ENCODE measurements at regions not wholly inside any gene's neighbourhood (a gene's known extent, or its start where the extent isn't known, plus 50 kb on each side); places are given as distances from the start of the nearest gene placed in this dataset.
"Not testable (repeated sequence)": the region's sequence is repeated elsewhere in the genome, so short reads cannot be mapped to it uniquely, and the experiment has no call there.

DNA sequence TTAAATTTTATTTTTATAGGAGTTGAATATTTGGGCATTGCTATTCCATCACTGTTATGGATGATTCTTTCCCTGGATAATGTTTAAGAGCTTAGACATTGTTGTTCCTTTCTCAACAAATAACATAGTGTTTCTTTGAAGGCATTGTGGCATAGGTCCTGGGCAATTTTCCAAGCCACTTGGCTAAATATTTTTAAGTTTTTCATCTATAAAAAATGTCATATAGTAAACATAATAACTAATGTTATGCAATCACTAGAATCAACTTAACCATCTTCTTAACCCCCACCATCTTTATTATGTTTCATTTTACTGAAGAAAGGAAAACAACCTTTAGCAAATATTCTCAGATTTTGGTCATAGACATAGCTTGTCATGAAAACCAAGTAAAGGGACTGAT is 600.6 kb upstream of the LMO3 start:
- DNase-seq: no peak

DNA sequence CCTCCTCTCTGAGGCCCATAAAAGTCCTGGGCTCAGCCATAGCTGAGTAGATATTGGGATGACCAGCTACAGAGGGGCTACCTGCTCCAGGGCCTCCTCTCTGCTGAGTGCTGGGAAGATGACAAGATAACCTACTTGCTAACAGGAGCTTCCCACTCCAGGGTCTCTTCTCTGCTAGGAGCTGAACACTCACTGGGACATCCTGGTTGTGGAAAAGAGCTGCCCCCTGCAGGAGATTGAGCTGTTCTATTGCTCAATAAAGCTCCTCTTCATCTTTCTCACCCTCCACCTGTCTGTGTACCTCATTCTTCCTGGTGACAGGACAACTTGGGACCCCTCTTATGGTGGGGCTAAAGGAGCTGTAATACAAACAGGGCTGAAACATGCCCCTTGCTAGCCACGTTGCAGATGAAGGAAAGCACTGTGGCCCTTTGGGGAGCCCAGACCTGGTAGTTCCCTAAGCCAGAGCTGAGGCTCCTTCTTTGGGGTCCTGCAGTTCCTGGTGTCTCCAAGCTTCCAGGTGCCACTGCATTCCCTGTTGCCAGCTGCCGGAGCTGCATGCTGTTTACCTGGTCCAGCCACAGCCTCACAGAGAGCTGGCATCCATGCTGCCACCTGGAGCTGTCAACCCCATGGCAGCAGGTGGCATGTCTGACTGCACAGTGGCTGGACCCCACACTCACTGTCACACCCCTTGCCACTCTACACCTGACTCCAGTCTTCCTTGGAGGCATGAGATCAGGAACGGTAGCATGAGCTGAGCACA is 598.5 kb upstream of the LMO3 start:
- no peak for DNase-seq

DNA sequence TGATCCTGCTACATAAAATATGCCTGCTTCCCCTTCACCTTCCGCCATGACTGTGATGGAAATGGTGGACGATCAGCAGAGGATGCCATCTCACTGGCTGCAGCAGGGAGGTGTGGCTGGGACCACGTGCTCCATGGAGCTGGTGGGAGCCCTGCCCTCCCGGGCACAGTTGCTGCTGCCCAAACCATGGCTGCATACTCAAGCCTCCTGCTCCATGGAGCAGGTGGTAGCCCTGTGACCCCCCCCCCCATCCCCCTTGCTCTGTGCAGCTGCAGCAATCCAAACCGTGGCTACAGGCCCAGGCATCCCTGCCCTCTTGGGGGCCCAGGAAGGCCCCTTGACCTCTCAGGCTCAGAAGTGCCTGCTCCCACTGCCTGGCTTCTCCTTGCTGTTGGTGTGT is 597.5 kb upstream of the LMO3 start:
- no peak for DNase-seq

DNA sequence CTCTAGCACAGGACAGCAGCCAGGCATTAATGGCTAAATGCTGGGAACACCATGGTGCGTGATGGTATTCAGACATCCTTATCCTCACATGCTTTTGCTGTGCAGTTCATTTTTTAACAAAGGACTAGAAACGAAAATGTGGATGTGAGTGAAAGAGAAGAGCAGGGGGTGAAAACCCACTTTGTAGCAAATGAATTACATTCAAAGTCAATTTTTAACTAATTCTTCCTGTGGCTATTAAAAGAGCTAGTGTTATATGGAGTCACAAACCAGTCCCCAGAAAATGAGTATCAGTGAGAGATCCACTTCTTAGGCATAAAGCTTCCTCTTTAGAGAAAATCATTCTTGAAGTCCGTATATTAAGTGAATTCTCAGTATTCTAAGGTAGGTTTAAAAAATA is 592.0 kb upstream of the LMO3 start:
- DNase-seq: no peak

DNA sequence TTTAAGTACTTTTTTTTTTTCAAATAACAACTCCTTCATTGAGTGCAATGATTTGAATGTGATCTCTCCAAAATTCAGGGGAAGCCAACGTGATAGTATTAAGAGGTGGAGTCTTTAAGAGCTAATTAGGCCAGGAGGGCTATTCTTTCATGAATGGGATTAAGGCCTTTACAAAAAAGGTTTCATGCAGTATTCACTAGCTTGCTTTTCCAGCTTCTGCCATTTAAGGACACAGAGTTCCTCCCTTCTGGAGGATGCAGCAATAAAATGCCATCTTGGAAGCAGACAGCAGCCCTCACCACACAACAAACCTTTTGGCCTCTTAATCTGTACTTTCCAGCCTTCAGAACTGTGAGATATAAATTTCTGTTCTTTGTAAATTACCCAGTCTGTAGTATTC is 586.8 kb upstream of the LMO3 start:
- no peak for DNase-seq

DNA sequence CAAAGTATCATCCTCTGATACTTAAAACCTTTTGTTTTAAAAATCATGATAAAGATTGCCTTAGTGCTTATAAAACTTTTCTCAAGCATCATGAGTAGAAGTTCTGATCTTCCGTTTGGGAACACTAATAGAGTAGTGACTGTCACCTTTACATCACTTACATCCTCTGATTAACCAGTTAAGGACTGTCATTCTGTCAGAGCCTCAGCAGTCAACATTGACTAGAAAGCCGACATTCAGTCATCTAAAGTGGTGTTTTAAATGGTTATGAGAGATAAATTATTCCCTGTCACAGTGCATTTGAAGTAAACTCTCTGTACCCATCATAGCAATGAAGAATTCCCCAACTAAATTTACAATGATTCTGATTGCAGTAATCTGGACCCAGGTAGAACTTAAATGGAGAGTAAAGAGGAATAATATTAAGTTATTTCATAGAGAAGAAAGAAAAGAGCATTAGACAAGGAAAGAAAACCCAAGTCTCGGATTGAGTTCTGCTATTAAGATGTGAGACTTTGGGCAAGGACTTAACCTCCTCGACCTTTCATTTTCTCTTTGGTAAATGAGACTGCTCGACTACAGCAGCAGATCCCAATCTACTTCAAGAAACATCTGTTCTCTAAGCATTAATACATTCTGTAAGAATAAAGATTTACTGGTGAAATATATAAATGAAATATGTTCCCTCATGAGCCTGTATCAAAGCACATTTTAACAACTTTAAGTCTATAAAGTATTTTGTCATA is 563.9 kb upstream of the LMO3 start:
- DNase-seq: no peak

DNA sequence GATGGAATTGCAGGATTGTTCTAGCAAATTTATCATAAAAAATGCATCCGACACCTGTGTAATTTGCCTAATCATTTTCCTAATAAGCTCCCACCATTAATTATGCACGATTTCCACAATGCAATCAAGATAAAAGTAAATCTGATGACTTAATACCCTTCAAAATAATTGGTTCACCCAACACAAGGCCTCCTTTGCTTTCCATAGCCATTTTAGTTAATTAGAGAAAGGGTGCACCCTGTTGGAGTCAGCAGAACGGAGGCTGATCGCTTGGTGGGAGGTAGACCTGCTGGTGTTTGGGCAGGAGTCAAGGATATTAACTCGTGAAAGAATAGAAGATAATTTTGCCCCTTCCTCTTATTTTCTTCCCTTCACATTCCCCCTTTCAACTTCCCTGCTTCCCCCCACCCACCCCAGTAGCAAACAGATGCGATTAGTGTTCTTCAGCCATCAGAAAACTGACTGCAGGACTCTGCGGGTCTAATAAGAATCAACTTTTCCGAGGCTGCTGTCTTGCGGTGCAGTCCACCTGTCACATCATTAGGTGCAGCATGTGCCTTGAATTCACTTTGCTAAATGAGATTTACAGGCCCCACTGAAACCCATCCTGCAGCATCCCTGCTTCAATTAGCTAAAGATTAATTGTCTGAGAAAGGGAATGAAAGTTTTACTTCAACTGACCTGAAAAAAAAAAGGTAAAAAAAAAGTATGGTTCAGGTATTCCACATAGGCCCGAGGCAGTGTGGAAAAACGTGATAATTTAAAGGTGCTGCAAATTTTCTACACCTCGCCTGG is 553.7 kb upstream of the LMO3 start:
- DNase-seq: no peak

DNA sequence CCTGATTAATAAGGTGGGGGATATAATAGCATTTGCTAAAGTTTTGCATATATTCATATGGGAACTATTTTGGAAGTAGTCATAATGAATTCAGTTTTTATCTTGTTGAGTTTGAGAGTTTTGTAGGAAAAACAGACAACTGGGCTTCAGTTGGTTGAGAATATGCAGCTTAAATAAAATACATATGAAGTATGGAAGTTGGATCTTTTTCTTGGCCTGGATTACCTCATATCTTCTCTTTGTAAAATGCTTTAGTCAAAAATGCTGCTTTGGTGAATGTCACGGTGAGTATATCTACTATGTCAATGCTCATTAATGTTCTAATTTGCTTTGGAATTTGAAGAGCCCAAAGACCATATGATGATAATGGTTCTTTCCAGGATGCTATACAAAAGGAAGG is 552.2 kb upstream of the LMO3 start:
- no peak for DNase-seq

DNA sequence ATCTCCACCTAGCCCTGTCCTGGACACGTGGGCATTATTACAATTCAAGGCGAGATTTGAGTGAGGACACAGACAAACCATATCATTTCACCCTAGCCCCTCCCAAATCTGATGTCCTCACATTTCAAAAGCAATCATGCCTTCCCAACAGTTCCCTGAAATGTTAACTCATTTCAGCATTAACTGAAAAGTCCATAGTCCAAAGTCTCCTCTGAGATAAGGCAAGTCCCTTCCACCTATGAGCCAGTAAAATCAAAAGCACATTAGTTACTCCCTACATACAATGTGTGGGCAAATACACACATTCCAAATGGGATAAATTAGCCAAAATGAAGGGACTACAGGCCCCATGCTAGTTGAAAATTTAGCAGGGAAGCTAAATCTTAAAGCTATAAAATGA is 546.0 kb upstream of the LMO3 start:
- DNase-seq: no peak

DNA sequence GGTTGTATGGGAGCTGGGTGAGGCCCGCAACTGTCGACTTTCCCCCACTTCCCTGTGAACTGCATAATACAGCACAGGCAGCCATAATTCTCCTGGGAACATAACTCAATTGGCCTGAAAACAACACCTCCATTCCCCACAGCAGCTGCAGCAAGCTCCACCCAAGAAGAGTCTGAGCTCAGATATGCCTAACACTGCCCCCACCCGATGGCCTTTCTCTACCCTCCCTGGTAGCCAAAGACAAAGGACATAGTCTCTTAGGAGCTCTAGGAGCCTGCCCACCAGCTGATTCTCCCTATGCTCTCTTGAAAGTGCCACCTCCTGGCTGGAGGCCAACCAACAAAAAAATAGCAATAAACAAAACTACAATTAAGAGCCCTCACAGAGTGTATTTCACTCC is 542.7 kb upstream of the LMO3 start:
- no peak for DNase-seq

DNA sequence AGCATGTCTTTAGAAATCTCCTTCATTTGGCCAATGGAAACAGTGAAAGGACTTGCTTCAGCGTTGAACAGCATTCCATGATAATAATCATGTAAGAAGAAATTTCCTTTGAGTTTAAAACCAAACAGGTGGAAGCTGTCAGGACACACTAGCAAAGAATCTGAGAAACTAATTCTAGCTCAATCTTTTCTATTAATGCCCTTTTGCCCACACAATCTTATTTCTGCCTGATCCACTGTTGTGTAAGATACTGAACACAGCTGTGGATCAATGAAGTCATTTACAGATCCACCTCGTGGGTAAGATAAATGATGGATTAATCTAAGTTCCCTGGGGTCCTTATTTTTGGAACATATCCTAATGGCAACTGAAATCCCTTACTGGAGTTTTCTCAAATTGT is 536.9 kb upstream of the LMO3 start:
- DNase-seq: no peak

DNA sequence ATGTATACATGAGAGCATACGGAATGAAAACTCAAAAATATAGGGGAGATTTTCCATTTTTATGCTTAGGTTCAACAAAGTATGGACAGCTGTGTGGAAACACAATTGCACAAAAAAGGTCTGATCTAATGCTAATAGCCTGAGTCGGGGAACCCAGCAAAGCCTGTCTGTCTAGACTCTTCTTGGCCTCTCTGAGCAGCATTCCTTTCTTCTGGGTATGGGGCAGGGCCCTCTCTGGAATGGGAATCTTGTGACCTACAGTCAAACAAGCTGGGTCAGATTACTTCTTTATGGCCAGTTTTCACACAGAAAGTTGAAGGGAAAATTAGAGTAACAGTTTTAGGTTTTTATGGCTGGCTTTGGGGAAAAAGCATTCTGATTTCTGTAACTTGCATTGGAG is 534.0 kb upstream of the LMO3 start:
- no peak for DNase-seq

DNA sequence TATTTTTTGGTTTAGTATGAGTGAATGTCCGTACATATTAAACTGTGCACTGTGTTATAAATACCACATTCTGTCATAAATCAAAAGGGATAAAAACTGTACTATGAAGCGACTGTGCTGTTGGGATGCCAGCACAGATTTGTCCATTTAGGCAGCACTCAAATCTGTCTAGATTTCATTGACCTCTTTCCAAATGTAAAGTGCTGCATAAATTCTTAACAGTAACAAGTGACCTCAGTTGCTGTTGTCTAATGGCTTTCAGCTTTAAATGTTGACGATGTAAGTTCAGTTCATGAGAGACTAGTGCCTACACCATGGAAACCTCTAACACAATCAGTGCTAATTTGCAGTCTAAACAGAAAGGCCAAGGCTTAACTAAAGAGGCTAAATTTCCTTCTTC is 531.4 kb upstream of the LMO3 start:
- DNase-seq: no peak

DNA sequence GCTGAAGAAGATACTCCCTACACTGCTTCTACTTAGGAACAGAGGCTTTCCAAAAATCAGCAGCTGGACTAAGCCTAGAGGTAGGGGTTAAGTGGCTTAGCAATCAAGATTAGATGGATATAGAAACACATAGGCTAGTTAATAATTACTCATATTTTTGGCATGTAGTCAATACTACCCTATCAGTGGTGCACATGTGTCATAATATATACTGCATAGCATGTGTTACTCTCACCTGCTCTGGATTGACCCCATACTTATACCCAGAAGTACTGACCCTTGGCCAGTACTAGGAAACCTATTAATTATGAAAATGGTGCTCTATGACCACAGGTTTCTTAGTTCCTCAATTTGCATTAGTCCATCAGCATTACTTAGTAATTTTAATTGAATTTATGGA is 528.4 kb upstream of the LMO3 start:
- no peak for DNase-seq

DNA sequence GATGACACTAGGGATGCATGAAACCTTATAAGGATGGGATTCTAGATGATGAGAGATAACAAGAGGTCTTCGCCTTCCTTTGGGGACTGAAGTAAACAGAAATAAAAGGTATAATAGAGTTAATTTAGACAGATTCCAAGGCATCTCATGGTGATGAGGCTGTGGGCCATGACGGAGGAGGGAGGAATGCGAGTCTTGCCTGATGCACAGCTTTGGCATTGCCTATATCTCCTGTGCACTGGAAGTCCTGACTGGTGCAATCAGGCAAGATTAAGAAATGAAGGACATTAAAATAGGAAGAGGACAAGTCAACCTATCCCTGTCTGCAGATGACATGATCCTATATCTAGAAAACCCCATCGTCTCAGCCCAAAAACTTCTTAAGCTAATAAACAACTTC is 526.4 kb upstream of the LMO3 start:
- no peak for DNase-seq

DNA sequence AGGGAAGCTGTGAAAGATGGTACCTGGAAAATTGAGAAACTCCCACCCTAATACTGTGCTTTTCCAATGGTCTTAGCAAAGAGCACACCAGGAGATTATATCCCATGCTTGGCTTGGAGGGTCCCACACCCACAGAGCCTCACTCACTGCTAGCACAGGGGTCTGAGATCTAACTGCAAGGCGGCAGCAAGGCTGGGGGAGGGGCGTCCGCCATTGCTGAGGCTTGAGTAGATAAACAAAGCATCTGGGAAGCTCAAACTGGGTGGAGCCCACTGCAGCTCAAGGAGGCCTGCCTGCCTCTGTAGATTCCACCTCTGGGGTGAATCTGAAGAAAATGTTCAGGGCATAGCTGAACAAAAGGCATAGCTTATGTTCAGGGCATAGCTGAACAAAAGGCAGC is 510.6 kb upstream of the LMO3 start:
- DNase-seq: not testable (repeated sequence)

DNA sequence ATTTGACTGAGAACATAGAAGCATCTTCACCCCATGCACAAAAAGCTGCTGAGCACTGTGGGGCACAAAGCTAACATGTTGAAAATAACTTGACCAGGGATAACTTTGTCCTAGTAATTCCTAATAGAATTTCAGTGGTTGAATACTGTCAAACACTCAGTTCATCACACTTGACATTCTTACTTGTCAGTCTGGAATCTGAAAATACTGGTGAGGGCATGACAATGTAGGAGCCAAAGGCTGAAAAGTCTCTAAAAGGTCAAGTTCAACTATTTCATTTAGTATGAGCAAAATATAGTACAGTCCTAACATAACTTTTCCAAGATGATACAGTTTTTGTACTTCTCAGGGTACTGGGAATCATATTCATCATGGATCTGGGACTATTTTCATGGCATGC is 504.4 kb upstream of the LMO3 start:
- no peak for DNase-seq

DNA sequence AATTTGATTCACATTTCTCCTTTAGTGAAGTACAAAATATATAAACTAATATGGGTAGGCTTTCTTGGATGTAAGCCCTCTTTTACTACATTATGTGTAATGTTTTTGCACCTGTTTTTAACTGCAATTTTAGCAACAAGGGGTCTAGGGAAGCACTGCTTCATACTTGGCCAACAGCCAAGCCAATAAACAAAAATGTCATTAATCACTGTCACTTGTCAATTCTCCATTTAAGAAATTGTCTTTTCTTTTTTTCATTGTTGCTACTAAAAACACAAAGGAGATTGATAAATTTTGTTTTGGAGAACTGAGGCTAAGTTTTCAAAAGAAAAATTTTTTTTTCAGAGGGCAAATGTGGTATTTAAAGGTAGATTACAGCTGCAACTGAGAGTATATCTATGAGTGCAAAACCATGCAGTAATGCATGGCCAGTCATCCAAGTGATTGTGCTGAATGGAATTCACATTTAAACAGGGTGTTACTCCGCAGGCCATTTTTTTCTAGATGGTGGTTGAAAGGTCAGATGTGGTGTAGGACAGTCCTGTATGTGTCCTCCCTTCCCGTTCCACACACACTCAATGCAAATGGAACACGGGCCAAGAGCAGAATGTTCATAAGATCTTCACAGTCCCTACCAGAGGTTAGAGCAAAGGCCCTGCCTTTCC is 503.0 kb upstream of the LMO3 start:
- DNase-seq: peak; percentile 2

DNA sequence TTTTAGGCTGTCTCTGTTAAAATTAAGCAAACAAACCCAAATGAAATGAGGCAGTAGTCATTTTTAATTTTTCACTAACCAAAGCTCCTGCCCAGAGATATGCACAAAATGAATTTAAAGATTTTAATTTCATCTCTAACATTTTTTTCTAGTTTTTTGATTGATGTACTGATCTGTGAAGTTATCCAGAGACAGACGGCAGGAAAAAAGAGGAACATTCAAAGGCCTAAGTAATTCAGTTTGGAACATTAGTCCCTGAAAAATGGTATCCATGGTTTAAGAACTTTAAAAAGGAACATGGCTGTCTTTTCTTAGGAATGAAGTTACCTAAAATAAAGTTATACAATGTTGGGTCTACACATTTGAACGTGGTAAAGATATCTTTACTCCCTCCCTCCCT is 498.8 kb upstream of the LMO3 start:
- no peak for DNase-seq

DNA sequence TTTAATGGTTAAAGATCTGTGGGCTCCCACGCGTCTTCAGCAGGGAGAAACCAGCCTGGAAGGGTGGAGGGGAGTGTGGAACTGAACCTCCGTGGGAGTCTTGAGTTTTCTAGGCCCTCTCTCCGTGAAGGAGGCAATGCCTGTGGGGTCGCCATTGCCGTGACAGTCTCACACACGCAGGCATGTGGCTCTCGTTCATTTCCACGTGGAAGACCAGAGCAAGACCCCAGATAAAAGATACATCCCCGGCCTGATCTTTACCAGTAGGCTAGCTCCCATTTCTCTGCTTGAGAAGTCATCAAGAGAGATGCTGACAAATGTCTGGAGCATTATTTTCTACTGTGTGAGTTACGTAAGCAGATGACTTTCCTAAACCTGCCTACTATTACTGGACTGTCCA is 491.7 kb upstream of the LMO3 start:
- no peak for DNase-seq

DNA sequence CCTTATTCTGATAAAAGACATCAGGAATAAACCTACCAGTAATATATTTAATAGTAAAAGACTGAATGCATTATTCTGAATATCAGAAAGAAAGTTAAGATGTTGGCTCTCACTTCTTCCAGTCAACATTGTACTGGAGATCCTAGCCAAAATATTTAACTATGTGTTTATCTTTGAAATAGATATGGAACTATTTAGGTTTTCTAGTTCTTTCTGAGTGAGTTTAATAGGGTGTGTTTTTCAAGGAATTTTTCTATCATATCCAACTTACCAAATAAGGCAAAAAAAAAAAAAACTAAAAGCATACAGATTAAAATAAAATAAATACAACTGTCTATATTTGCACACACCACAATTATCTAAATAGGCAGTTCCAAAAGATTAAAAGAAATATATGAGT is 478.9 kb upstream of the LMO3 start:
- no peak for DNase-seq

DNA sequence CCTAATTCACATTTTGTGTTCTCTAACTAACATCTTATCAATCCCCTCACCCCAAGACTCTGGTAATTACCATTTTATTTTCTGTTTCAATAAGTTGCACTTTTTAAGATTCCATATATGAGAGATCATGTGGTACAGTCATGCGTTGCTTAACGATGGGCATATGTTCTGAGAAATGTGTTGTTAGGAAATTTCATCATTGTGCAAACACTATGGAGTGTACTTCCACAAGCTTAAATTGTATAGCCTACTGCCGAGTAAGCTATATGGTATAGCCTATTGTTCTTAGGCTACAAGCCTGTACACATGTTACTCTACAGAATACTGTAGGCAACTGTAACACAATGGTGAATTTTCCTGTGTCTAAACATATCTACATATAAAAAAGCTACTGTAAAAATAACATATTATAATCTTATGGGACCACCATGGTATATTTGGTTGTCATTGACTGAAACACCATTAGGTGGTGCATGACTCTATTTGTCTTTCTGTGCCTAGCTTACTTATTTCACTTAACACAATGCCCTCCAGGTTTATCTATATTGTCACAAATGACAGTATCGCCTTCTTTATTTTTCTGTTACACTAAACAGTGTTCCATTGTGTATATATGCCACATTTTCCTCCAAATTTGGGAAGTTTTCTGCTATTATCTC is 473.4 kb upstream of the LMO3 start:
- DNase-seq: no peak

DNA sequence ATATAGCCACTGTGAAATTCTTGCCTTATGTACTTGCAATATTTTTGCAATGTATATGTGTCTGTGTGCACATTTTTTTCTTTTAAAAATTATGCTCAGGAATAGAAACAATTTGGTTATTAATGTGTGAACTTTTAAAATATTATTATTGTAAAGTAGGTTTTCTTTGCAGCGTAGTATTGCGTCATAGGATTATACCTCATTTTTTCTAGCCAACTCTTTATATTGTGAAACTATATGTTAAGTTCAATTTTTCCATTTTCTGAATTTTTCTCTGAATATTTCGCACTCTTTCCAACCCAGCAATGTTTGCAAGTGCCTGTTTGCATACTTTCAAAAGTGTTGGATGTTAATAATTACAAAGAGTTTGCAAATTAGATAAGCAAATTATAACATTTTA is 471.6 kb upstream of the LMO3 start:
- DNase-seq: no peak
